CD8-positive, alpha-beta memory T cell (primary cell): ENCODE measurements at regions not wholly inside any gene's neighbourhood (a gene's known extent, or its start where the extent isn't known, plus 50 kb on each side); places are given as distances from the start of the nearest gene placed in this dataset.

Source experiments
- CTCF ChIA-PET: fragments of 350-600 bp; sonication (Branson Sonifier 250); formaldehyde crosslinking; loops from one replicate; lab custom pipeline; 2021; ENCODE audit warnings: antibody characterized with exemption; lab: Charles Lee
- POLR2A ChIA-PET: fragments of 350-600 bp; sonication (Branson Sonifier 250); formaldehyde crosslinking; loops from one replicate; lab custom pipeline; 2021; ENCODE audit warnings: antibody characterized with exemption; lab: Charles Lee
- DNase-seq, 5 donors: peaks; one replicate each; pipeline versions ENCODE4 v3.0.0 to v3.0.0-alpha.2; 2020 to 2022; ENCODE audit warnings: mixed read lengths in 1 of 5
- H3K27ac ChIP-seq: one replicate; pipeline ENCODE4 v1.7.0; 2013; ENCODE audit warnings: low read depth, mild to moderate bottlenecking, low read length, moderate library complexity
- H3K27me3 ChIP-seq: 2 replicates; pipeline ENCODE4 v1.7.0; 2013; ENCODE audit warnings: low read length, mild to moderate bottlenecking; ENCODE audit not compliant: insufficient read depth, poor library complexity, severe bottlenecking
- H3K36me3 ChIP-seq: 2 replicates; pipeline ENCODE4 v1.7.0; 2013; ENCODE audit warnings: mild to moderate bottlenecking, low read length, moderate library complexity; ENCODE audit not compliant: insufficient read depth
- H3K4me1 ChIP-seq: 2 replicates; pipeline ENCODE4 v1.7.0; 2013; ENCODE audit warnings: mild to moderate bottlenecking, low read length, moderate library complexity; ENCODE audit not compliant: insufficient read depth
- H3K4me3 ChIP-seq: 2 replicates; pipeline ENCODE4 v1.7.0; 2013; ENCODE audit warnings: mild to moderate bottlenecking, low read length
- H3K9me3 ChIP-seq: 2 replicates; pipeline ENCODE4 v1.7.0; 2013; ENCODE audit warnings: mild to moderate bottlenecking, low read length
- H3K27ac Mint-ChIP-seq, 8 donors: one replicate each; pipeline ENCODE4 v1.8.0; 2020 to 2021; ENCODE audit warnings: mixed read lengths in 8 of 8, mild to moderate bottlenecking in 6 of 8, inconsistent platforms in 3 of 8, moderate library complexity in 3 of 8
- H3K27me3 Mint-ChIP-seq, 2 donors: one replicate each; pipeline ENCODE4 v1.8.0; 2020 to 2021; ENCODE audit warnings: mixed read lengths in 2 of 2, mild to moderate bottlenecking in 1 of 2, moderate library complexity in 1 of 2
- H3K36me3 Mint-ChIP-seq, 3 donors: one replicate each; pipeline ENCODE4 v1.8.0; 2020 to 2021; ENCODE audit warnings: mixed read lengths in 3 of 3, inconsistent platforms in 1 of 3, mild to moderate bottlenecking in 1 of 3
- H3K4me1 Mint-ChIP-seq, 3 donors: one replicate each; pipeline ENCODE4 v1.8.0; 2020 to 2021; ENCODE audit warnings: mixed read lengths in 3 of 3, inconsistent platforms in 1 of 3, mild to moderate bottlenecking in 1 of 3
- H3K4me3 Mint-ChIP-seq, 7 donors: one replicate each; pipeline ENCODE4 v1.8.0; 2020 to 2021; ENCODE audit warnings: mixed read lengths in 7 of 7, mild to moderate bottlenecking in 6 of 7, moderate library complexity in 4 of 7, inconsistent platforms in 2 of 7
- H3K9me3 Mint-ChIP-seq, 5 donors: one replicate each; pipeline ENCODE4 v1.8.0; 2020 to 2022; ENCODE audit warnings: mixed read lengths in 5 of 5, mild to moderate bottlenecking in 3 of 5, moderate library complexity in 2 of 5, inconsistent platforms in 1 of 5

DNA sequence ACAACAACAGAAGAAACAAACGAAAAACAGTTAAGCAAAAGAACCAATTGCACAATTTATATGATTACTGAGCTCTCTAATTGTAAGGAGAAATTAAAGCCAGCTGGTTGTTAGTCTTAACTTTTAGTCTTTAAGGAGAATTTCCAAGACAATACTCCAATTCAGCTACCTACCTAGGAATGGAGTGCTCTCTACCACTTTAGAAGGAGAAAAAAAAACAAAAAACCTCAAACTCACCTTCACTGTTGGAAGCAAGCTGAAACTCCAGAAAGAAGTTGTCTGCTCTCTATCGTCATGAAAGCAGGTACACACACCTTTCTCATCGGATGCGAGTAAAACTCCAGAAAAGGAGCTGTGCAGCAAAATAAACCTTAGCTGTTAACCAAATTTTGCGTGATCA, 86.1 kb upstream of the NPY2R start:
- Mint-ChIP-seq H3K4me1 (no peaks in the 10 kb centered on the region), H3K27ac (no peak overlapping the region), H3K9me3 (peaks cover 0 to 6% (median 0%) of the 10 kb centered on the region in 5 donors), H3K36me3 (no peaks in the 10 kb centered on the region), H3K27me3 (no peaks in the 10 kb centered on the region), H3K4me3 (no peak overlapping the region)
- H3K27me3 ChIP-seq, result no peaks in the 10 kb centered on the region
- DNase-seq, result no peak
- POLR2A ChIA-PET, result no interaction called here
- H3K4me1 ChIP-seq, result no peaks in the 10 kb centered on the region
- CTCF ChIA-PET, result no interaction called here
- H3K36me3 ChIP-seq, result no peaks in the 10 kb centered on the region
- H3K4me3 ChIP-seq, result no peak overlapping the region
- H3K9me3 ChIP-seq, result no peaks in the 10 kb centered on the region
- H3K27ac ChIP-seq, result no peak overlapping the region

DNA sequence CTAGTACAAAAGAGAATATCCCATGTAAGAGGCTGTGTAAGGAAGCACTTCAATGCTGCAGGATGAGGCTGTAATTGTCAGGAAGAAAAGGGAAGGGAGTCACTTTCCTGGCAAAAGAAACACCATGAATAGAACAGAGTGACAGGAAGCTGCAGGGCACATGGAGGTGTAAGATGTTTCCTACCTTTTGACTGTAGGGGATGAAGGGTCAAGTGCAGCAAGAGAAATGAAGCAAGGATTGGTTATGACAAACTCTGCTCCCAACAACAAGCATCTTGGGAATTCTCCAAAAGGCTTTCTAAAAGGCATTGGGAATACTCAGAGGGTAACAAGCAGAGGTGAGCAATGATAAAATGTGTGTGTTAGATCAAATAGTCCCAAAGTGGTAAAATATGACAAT, 74.3 kb upstream of the NPY2R start:
- Histone ChIP-seq H3K27me3 (no peaks in the 10 kb centered on the region), H3K36me3 (no peaks in the 10 kb centered on the region), H3K4me3 (no peak overlapping the region), H3K27ac (no peak overlapping the region), H3K9me3 (no peaks in the 10 kb centered on the region), H3K4me1 (no peaks in the 10 kb centered on the region)
- Mint-ChIP-seq H3K4me3 (no peak overlapping the region), H3K27me3 (no peaks in the 10 kb centered on the region), H3K27ac (no peak overlapping the region), H3K4me1 (no peaks in the 10 kb centered on the region), H3K36me3 (no peaks in the 10 kb centered on the region), H3K9me3 (peaks cover 0 to 10% (median 1%) of the 10 kb centered on the region in 5 donors)
- POLR2A ChIA-PET, result no interaction called here
- DNase-seq, result no peak
- CTCF ChIA-PET, result no interaction called here

DNA sequence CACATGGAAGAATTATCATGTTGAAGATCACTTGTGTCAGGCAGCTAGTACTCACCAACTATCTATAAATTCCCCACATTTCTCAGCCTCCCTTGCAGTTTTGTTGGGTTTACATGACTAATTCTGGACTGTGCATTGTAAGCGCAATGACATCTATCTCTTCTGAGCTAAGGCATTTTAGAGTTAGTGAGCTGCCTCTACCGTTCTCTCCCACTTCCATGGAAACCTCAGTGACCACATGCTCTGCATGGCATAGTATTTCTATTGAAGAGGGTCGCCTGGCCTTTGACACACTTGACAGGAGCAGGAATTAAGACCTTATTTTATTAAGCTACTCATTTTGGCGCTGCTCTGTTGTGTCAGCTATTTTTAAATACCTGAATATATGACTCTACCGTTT, 67.5 kb upstream of the NPY2R start:
- H3K4me3 ChIP-seq, result no peak overlapping the region
- no peaks in the 10 kb centered on the region for H3K36me3 ChIP-seq
- H3K27ac ChIP-seq, result no peak overlapping the region
- Mint-ChIP-seq H3K4me3 (no peak overlapping the region), H3K4me1 (no peaks in the 10 kb centered on the region), H3K9me3 (peaks cover 0 to 5% (median 0%) of the 10 kb centered on the region in 5 donors), H3K27ac (no peak overlapping the region), H3K36me3 (no peaks in the 10 kb centered on the region), H3K27me3 (no peaks in the 10 kb centered on the region)
- H3K9me3 ChIP-seq, result no peaks in the 10 kb centered on the region
- H3K27me3 ChIP-seq, result no peaks in the 10 kb centered on the region
- POLR2A ChIA-PET, result no interaction called here
- CTCF ChIA-PET, result no interaction called here
- no peaks in the 10 kb centered on the region for H3K4me1 ChIP-seq
- no peak for DNase-seq

DNA sequence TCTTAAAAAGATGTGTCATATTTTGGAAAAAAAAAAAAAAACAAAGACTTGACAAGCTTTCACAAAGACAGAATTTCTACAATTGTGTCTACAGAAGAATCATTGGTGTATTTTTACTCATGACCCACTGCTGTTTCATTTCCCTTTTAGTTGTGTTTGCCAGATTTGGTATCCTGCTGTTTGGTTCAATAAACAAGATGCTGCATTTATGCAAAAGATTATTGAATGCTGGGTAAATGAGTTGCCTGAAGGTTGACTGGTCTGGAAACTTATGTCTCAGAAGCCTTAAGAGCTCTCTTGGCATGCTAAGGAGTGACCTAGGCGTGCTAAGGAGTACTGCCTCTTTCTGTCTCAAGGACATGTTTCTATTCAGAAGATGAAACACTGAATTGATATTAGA, 64.9 kb upstream of the NPY2R start:
- ChIA-PET POLR2A (no interaction called here), CTCF (no interaction called here)
- H3K36me3 ChIP-seq, result no peaks in the 10 kb centered on the region
- H3K4me1 ChIP-seq, result no peaks in the 10 kb centered on the region
- H3K27ac ChIP-seq, result no peak overlapping the region
- no peaks in the 10 kb centered on the region for H3K27me3 ChIP-seq
- H3K9me3 Mint-ChIP-seq, result peaks cover 0 to 5% (median 0%) of the 10 kb centered on the region in 5 donors
- H3K27ac Mint-ChIP-seq, result no peak overlapping the region
- H3K4me3 ChIP-seq, result no peak overlapping the region
- no peaks in the 10 kb centered on the region for H3K27me3 Mint-ChIP-seq
- H3K36me3 Mint-ChIP-seq, result no peaks in the 10 kb centered on the region
- H3K9me3 ChIP-seq, result no peaks in the 10 kb centered on the region
- no peaks in the 10 kb centered on the region for H3K4me1 Mint-ChIP-seq
- no peak for DNase-seq
- no peak overlapping the region for H3K4me3 Mint-ChIP-seq
